Heart right ventricle (tissue), 16 donors: ENCODE measurements at regions not wholly inside any gene's neighbourhood (a gene's known extent, or its start where the extent isn't known, plus 50 kb on each side); places are given as distances from the start of the nearest gene placed in this dataset.

ENCODE experiments used
- ATAC-seq, 8 donors: fragments of 200-7000 bp; cut with Tn5 transposase; one replicate each; pipeline ENCODE4 v1.9.1; 2020; ENCODE audit warnings: mild to moderate bottlenecking in 8 of 8, moderate library complexity in 8 of 8, moderate number of reproducible peaks in 1 of 8
- DNase-seq, 2 donors: peaks; one replicate each; pipeline ENCODE4 v3.0.0-alpha.2; 2020
- H3K27ac ChIP-seq, 10 donors: fragments of 200-600 bp; sonication (generic) in 2 of 10; one replicate each; pipeline versions ENCODE4 v1.5.0 to v1.8.0; 2020 to 2022; ENCODE audit warnings: mild to moderate bottlenecking in 3 of 10
- H3K27me3 ChIP-seq, 7 donors: fragments of 200-600 bp; one replicate each; pipeline ENCODE4 v1.8.0; 2021 to 2022; ENCODE audit warnings: mild to moderate bottlenecking in 2 of 7
- H3K36me3 ChIP-seq, 9 donors: fragments of 200-600 bp; sonication (generic) in 1 of 9; one replicate each; pipeline versions ENCODE4 v1.5.0 to v1.8.0; 2020 to 2022; ENCODE audit warnings: mild to moderate bottlenecking in 2 of 9
- H3K4me1 ChIP-seq, 9 donors: fragments of 200-600 bp; sonication (generic) in 1 of 9; one replicate each; pipeline versions ENCODE4 v1.5.0 to v1.8.0; 2020 to 2022; ENCODE audit warnings: mild to moderate bottlenecking in 4 of 9
- H3K4me3 ChIP-seq, 10 donors: fragments of 200-600 bp; sonication (generic) in 2 of 10; one replicate each; pipeline versions ENCODE4 v1.5.0 to v1.8.0; 2020 to 2022; ENCODE audit warnings: mild to moderate bottlenecking in 7 of 10, moderate library complexity in 2 of 10
- H3K9me3 ChIP-seq, 11 donors: fragments of 200-600 bp in 10 of 11; sonication (generic) in 2 of 11; one replicate each; pipeline versions ENCODE4 v1.5.0 to v1.8.0; 2013 to 2022; ENCODE audit warnings: mild to moderate bottlenecking in 2 of 11, control low read depth in 1 of 11, moderate library complexity in 1 of 11
- WGBS, 2 donors: extraction: QIAGEN DNeasy Blood & Tissue Kit; methylation state at CpG; one replicate each; pipeline ENCODE4 v1.1.7; 2013; ENCODE audit warnings: inconsistent platforms in 1 of 2; 5-methylcytosine and 5-hydroxymethylcytosine counted together
- intact Hi-C, 10 donors: fragments of 100-400 bp; cut with DNase I; formaldehyde crosslinking; loops; one replicate each; pipeline versions ENCODE4 v1.11.1 to v1.14.2; 2022
- TF ChIP-seq, protein P1 (sequence below), 9 donors: fragments of 200-600 bp; sonication (generic) in 2 of 9; IDR thresholded peaks; one replicate each; pipeline versions ENCODE4 v1.5.0 to v1.8.0; 2021 to 2022; ENCODE audit warnings: antibody characterized with exemption in 9 of 9, mild to moderate bottlenecking in 5 of 9, moderate library complexity in 1 of 9
- donor health status: Arrhythmogenic right ventricular cardiomyopathy.
- donor health status: ischemic (EF 13 %, LVEDD 7.1; RV severe dilation, severe dysfunction).
- donor health status: healthy with polysubstance abuse.
- donor health status: DM: no; HTN: yes; CAD: no.
- donor health status: DM: no; HTN: no; CAD: no.
- donor health status: ischemic (EF 25% LVEDD 6.9; RV normal size, moderate dysfunction).
- donor health status: ischemic (EF 25% LVEDD 5.7; RV mildly dilated, moderate dysfunction).
- donor health status: healthy.
- donor health status: DM: yes; HTN: yes; CAD: no.
- donor health status: Ischemic cardiomyopathy.
- donor health status: ischemic (EF 35%, LVEDD 5.7; RV mildly dilated, moderate dysfunction).
- donor health status: nonischemic (EF 11% LVEDD 7.7; RV severe dilation, severe dysfunction).
- donor health status: DM: yes; HTN: yes; CAD: no.
- donor health status: PGD.
- donor health status: ischemic (EF 29% LVEDD 5.4; RV normal size, mild dysfunction).
- donor health status: nonischemic (EF 23%, LVEDD 6.1; RV moderate dilation, normal function).

DNA sequence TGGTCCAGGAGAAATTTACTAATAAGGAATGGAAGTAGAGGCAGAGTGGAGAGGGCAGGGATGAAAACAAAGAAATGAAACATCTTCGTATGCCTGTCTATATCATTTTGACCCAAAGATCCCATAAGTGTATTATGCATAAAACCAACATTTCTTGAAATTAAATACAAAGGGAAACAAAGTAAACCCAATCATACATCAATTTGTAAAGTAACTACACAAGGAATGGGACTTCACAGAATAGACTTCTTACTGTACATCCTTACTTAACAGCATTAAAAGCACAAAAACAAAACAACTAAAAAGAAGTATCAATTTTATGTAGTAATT is 253.6 kb upstream of the CCDC179 start:
- Histone ChIP-seq H3K4me1 (no peaks in the 10 kb centered on the region), H3K4me3 (no peak overlapping the region), H3K36me3 (no peaks in the 10 kb centered on the region), H3K27ac (no peak overlapping the region), H3K27me3 (no peaks in the 10 kb centered on the region), H3K9me3 (peaks cover 0 to 12% (median 0%) of the 10 kb centered on the region in 11 donors)
- TF ChIP-seq, protein P1, sequence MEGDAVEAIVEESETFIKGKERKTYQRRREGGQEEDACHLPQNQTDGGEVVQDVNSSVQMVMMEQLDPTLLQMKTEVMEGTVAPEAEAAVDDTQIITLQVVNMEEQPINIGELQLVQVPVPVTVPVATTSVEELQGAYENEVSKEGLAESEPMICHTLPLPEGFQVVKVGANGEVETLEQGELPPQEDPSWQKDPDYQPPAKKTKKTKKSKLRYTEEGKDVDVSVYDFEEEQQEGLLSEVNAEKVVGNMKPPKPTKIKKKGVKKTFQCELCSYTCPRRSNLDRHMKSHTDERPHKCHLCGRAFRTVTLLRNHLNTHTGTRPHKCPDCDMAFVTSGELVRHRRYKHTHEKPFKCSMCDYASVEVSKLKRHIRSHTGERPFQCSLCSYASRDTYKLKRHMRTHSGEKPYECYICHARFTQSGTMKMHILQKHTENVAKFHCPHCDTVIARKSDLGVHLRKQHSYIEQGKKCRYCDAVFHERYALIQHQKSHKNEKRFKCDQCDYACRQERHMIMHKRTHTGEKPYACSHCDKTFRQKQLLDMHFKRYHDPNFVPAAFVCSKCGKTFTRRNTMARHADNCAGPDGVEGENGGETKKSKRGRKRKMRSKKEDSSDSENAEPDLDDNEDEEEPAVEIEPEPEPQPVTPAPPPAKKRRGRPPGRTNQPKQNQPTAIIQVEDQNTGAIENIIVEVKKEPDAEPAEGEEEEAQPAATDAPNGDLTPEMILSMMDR (IDR thresholded peaks at IDR 0.05), result peak in 1 of 9 donors; percentile 0
- intact Hi-C loops, result no loop called here
- ATAC-seq (no peak), DNase-seq (no peak)
- 39 to 59% methylated on average over 1 of the region's 1 CpG for WGBS, 2 donors

DNA sequence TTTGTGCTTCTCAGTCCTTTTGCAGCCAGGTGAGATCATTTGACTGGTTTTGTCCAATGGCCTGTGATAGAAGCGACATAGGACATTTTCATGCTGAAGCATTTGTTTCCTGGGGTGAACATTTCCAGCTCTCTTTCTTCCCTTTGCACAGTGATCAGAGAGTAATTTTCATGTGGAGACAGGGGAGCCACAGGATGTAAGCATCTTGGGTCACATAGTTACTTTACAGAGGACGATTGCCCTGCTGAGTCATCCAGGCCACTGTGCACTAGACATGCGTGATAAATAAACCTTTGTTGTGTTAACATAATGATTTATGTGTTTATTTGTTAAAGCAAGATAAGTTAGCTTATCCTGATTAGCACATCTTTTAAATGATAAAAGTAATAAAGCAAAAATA is 263.5 kb upstream of the CCDC179 start:
- 54 to 66% methylated on average over 3 of the region's 3 CpGs for WGBS, 2 donors
- H3K9me3 ChIP-seq, result no peaks in the 10 kb centered on the region
- no peaks in the 10 kb centered on the region for H3K4me1 ChIP-seq
- no peaks in the 10 kb centered on the region for H3K36me3 ChIP-seq
- no peak for DNase-seq
- H3K27ac ChIP-seq, result no peak overlapping the region
- no peak overlapping the region for H3K4me3 ChIP-seq
- no peak for ATAC-seq
- intact Hi-C loops, result no loop called here
- TF ChIP-seq, protein P1 (IDR thresholded peaks at IDR 0.05), result no peak
- H3K27me3 ChIP-seq, result no peaks in the 10 kb centered on the region

DNA sequence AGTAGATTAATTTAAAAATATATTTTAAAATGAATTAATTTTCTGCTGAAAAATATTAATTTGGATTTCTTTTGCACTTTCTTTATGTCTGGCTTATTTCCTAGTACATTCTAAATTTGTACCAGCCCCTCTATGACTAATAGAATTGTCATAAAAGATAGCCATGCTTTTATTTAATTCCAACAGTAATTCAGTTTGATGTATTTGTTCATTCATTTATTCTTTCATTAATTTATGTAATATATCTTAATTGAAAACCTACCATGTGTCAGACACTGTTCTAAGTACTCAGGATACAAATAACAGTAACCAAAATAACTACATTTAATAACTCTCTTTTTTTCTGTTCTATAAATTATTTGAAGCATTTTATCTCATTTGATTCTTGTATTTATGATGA is 264.0 kb upstream of the CCDC179 start:
- no peak for ATAC-seq
- no peaks in the 10 kb centered on the region for H3K36me3 ChIP-seq
- TF ChIP-seq, protein P1 (IDR thresholded peaks at IDR 0.05), result no peak

DNA sequence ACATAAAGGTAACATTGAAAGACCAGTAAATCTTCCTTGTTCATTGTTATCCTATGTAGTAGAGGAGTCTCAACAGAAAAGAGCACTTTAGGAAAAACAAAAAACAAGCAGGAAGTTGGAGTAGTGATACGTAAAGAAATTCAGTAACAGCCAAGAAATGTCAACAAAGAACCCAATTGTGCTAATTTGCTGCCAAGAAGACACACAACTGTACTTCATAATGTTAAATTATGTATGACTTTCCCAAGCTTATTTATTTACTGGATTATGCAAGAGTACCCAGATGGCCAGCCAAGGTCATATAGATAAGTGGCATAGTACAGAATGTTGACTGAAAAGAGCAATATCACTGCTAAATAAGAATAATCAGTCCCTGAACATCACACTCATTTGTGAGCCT is 264.7 kb upstream of the CCDC179 start:
- intact Hi-C loops, result no loop called here
- Histone ChIP-seq H3K9me3 (peaks cover 0 to 7% (median 0%) of the 10 kb centered on the region in 11 donors), H3K27me3 (no peaks in the 10 kb centered on the region), H3K27ac (no peak overlapping the region), H3K4me3 (no peak overlapping the region), H3K4me1 (no peaks in the 10 kb centered on the region), H3K36me3 (no peaks in the 10 kb centered on the region)
- 59 to 60% methylated on average over 1 of the region's 1 CpG for WGBS, 2 donors
- TF ChIP-seq, protein P1 (IDR thresholded peaks at IDR 0.05), result no peak
- ATAC-seq (no peak), DNase-seq (no peak)

More for the DNA sequence above, 264.0 kb upstream of the CCDC179 start:
- Histone ChIP-seq H3K27me3 (no peaks in the 10 kb centered on the region), H3K4me1 (no peaks in the 10 kb centered on the region), H3K9me3 (peaks cover 0 to 4% (median 0%) of the 10 kb centered on the region in 11 donors), H3K27ac (no peak overlapping the region), H3K4me3 (no peak overlapping the region)
- DNase-seq, result no peak
- intact Hi-C loops, result no loop called here

DNA sequence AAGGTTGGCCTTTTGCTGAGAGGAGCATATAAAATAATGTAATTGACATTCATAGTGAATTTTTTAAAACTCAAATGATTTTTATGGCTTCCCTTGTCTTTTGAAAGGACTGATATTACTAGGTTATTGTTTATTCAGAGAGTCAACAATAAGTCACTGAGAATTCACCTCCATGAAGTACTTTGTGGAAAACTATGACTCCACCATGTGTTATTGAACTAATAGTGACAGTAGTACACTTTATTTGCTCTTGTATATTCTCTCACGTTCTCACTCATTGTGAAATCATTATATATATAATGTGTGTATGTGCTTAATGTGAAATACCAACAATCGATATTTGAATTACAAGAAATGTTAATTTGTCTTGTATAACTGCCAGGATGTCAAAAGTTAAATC is 267.4 kb upstream of the CCDC179 start:
- TF ChIP-seq, protein P1 (IDR thresholded peaks at IDR 0.05), result no peak
- Histone ChIP-seq H3K4me1 (no peaks in the 10 kb centered on the region), H3K36me3 (no peaks in the 10 kb centered on the region), H3K9me3 (peaks cover 0 to 25% (median 3%) of the 10 kb centered on the region in 11 donors), H3K4me3 (no peak overlapping the region), H3K27me3 (no peaks in the 10 kb centered on the region), H3K27ac (no peak overlapping the region)
- intact Hi-C loops, result no loop called here
- 86 to 88% methylated on average over 2 of the region's 2 CpGs for WGBS, 2 donors
- no peak for ATAC-seq
- no peak for DNase-seq
